ENCODE measurements at regions not wholly inside any gene's neighbourhood (a gene's known extent, or its start where the extent isn't known, plus 50 kb on each side); places are given as distances from the start of the nearest gene placed in this dataset.

DNA sequence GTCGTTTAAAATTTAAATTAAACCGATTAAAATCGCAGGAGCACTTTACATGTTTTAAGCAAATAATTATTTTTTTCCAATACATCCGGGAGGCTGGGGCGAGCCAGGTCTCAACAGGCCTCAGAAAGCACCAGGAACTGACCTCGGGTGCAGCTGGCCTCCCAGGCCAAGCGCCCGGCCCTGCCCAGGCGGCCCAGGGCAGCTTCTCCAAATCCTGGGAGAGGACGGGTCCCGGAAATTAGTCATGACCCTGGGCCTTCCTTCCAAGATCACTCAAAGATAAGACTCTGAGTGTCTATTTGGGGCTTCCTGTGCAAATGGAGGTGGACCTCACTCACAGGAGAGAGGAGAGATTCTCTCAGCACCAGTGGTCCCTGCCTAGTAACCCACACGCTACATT lies 177.1 kb downstream of the BCL11B start:
- H3K4me3 ChIP-seq = no peak overlapping the region
- no peak overlapping the region for H3K27ac ChIP-seq
- TF ChIP-seq POLR2AphosphoS5 (IDR thresholded peaks at IDR 0.05) (no peak), POLR2A (IDR thresholded peaks at IDR 0.05) (no peak)
- TF ChIP-seq, protein P1, sequence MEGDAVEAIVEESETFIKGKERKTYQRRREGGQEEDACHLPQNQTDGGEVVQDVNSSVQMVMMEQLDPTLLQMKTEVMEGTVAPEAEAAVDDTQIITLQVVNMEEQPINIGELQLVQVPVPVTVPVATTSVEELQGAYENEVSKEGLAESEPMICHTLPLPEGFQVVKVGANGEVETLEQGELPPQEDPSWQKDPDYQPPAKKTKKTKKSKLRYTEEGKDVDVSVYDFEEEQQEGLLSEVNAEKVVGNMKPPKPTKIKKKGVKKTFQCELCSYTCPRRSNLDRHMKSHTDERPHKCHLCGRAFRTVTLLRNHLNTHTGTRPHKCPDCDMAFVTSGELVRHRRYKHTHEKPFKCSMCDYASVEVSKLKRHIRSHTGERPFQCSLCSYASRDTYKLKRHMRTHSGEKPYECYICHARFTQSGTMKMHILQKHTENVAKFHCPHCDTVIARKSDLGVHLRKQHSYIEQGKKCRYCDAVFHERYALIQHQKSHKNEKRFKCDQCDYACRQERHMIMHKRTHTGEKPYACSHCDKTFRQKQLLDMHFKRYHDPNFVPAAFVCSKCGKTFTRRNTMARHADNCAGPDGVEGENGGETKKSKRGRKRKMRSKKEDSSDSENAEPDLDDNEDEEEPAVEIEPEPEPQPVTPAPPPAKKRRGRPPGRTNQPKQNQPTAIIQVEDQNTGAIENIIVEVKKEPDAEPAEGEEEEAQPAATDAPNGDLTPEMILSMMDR (IDR thresholded peaks at IDR 0.05) = no peak
- no peaks in the 10 kb centered on the region for H3K36me3 ChIP-seq
- WGBS = 89% methylated on average over 12 of the region's 12 CpGs
- H3K27me3 ChIP-seq (replicated peaks; ENCODE audit: insufficient read depth) = no peaks in the 10 kb centered on the region
- H3K9me3 ChIP-seq = no peaks in the 10 kb centered on the region
- no peaks in the 10 kb centered on the region for H3K4me1 ChIP-seq (replicated peaks)
- intact Hi-C loops (cut with DNase I) = no loop called here
- no peak for DNase-seq (ENCODE audit: low spot score)

DNA sequence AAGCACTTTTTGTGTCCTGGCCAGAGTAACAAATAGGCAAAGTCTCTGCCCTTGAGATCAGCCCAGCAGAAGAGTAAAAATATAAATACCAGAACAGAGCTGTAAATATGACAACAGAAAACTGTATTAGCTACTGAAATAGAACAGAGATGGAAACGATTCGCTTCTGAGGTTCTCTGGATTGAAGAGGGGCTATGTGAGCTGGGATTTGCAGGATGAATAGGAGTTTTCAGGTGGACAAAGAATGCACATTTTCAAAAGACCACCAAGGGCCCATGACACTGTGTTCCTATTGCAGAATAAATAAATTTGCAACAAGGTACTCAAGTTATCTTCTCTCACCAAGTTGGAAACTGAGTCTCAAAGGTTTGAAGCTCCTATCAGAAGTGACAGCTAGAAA lies 176.6 kb downstream of the BCL11B start:
- Histone ChIP-seq H3K27me3 (replicated peaks; ENCODE audit: insufficient read depth) (no peaks in the 10 kb centered on the region), H3K4me1 (replicated peaks) (no peaks in the 10 kb centered on the region), H3K27ac (no peak overlapping the region), H3K4me3 (no peak overlapping the region), H3K9me3 (no peaks in the 10 kb centered on the region), H3K36me3 (no peaks in the 10 kb centered on the region)
- WGBS = 95% methylated on average over 2 of the region's 2 CpGs
- DNase-seq (ENCODE audit: low spot score) = no peak
- TF ChIP-seq POLR2A (IDR thresholded peaks at IDR 0.05) = no peak
- intact Hi-C loops (cut with DNase I) = no loop called here

DNA sequence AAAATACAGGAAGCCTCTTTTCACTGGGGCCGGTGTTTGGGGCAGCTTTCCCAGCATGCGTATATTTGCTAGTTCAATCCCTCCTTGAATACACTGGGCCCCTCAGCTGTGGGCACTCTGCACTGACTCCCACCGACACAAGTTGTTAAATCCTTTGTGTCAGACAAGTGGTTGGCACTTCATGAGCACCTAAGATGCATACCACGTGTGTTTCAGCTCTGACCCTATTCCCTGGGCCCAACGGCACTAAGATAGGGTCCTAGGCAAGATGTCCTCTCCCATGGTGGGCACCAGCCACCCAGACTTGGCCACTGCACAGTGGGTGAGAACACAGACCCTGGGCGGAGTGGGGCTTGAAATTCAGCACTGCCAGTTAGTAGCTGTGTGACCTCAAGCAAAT lies 173.8 kb downstream of the BCL11B start:
- WGBS = 87% methylated on average over 6 of the region's 6 CpGs
- Histone ChIP-seq H3K36me3 (no peaks in the 10 kb centered on the region), H3K27me3 (replicated peaks; ENCODE audit: insufficient read depth) (no peaks in the 10 kb centered on the region), H3K27ac (no peak overlapping the region), H3K4me3 (no peak overlapping the region), H3K4me1 (replicated peaks) (no peaks in the 10 kb centered on the region), H3K9me3 (no peaks in the 10 kb centered on the region)
- intact Hi-C loops (cut with DNase I) = no loop called here
- no peak for DNase-seq (ENCODE audit: low spot score)
- TF ChIP-seq POLR2A (IDR thresholded peaks at IDR 0.05) (no peak), POLR2AphosphoS5 (IDR thresholded peaks at IDR 0.05) (no peak)
- TF ChIP-seq, protein P1 (IDR thresholded peaks at IDR 0.05) = no peak

DNA sequence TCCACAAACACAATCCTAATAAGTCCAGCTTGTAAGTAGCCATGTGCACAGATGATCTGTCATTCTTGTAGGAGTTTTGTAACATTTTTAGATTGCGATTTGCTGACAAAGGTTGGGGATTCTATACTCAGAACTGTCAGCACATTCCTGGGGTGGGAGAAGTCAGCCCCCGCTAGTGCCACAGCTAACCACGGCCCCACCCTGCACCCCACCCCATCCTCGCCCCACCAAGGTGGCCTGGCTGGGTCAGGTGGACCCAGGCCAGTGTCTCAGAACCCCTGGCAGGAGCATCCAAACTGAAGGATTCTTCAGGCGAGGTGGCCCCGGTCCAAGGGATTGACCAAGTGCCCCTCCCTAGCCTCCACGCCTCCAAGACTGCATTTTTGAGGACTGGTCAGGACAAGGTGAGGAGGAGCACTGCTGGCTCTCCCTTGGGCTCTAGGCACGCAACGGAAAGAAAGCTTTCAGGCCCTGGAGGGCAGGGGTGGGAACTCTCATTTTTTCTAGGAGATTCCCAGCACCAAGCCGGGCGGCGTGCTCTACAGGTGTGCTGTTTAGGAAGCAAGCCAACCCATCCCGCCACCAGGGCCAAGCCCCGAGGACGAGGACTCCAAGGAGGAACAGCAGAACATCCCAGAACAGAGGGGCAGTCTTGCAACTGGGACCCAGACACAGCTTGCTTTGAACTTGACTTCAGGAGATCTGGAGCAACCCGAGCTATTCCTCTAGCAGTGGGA lies 172.8 kb downstream of the BCL11B start:
- H3K27me3 ChIP-seq (replicated peaks; ENCODE audit: insufficient read depth) = no peaks in the 10 kb centered on the region
- no peaks in the 10 kb centered on the region for H3K36me3 ChIP-seq
- no peak overlapping the region for H3K4me3 ChIP-seq
- intact Hi-C loops (cut with DNase I) = no loop called here
- TF ChIP-seq, protein P1 (IDR thresholded peaks at IDR 0.05) = no peak
- TF ChIP-seq POLR2A (IDR thresholded peaks at IDR 0.05) = no peak
- no peak for TF ChIP-seq POLR2AphosphoS5 (IDR thresholded peaks at IDR 0.05)
- H3K4me1 ChIP-seq (replicated peaks) = no peaks in the 10 kb centered on the region
- no peak overlapping the region for H3K27ac ChIP-seq
- WGBS = 76% methylated on average over 16 of the region's 16 CpGs
- no peak for DNase-seq (ENCODE audit: low spot score)
- no peaks in the 10 kb centered on the region for H3K9me3 ChIP-seq

DNA sequence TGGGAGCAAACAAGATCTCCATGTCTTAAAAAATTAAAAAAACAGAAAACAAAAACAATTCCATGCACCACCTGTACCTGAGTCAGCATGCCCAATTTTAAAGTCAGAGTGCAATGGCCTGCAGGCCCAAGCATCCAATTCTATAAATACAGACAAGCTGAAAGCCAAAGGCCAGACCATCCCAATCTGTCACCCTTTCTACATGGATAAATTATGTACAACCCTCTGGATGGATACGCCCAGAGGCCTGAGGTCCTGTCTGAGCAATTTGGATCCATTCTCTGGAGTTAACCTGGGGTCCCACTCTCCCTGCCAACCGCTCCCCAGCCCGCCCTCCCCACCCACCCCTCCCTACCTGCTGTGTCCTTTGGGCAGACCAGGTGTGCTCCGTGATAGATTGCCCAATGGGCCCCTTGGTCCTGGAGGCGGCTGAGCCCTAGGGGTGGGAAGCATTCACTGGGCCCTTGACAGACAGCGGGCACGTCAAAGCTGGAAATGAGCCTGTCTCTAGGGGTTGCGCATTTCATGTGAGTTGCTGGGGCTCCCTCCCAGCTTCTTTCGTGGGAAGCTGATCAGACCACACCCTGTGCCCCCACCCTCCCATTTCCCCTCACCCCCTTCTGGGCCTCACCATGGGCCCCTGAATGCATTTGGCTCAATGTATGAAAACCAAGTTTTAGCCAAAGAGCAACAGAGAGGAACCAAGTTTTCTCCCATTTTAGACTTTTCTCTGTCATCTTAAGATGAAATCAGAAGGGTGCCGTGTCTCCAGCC lies 171.3 kb downstream of the BCL11B start:
- intact Hi-C loops (cut with DNase I) = no loop called here
- H3K4me3 ChIP-seq = no peak overlapping the region
- no peaks in the 10 kb centered on the region for H3K36me3 ChIP-seq
- no peak for DNase-seq (ENCODE audit: low spot score)
- H3K9me3 ChIP-seq = no peaks in the 10 kb centered on the region
- H3K27me3 ChIP-seq (replicated peaks; ENCODE audit: insufficient read depth) = no peaks in the 10 kb centered on the region
- WGBS = 79% methylated on average over 10 of the region's 10 CpGs
- TF ChIP-seq, protein P1 (IDR thresholded peaks at IDR 0.05) = no peak
- TF ChIP-seq POLR2AphosphoS5 (IDR thresholded peaks at IDR 0.05) = no peak
- TF ChIP-seq POLR2A (IDR thresholded peaks at IDR 0.05) = no peak
- H3K4me1 ChIP-seq (replicated peaks) = no peaks in the 10 kb centered on the region
- no peak overlapping the region for H3K27ac ChIP-seq

All from prostate gland (tissue), 2 donors.